Renal pelvis (tissue), 1 donor: ENCODE measurements at regions not wholly inside any gene's neighbourhood (a gene's known extent, or its start where the extent isn't known, plus 50 kb on each side); places are given as distances from the start of the nearest gene placed in this dataset.
A peak's percentile ranks its signal among the peaks of the same experiment; 100 is the strongest.
"Not testable (repeated sequence)": the region's sequence is repeated elsewhere in the genome, so short reads cannot be mapped to it uniquely, and the experiment has no call there.

Source experiments
- DNase-seq: peaks from one replicate; pipeline ENCODE4 v3.0.0-alpha.2; 2013

DNA sequence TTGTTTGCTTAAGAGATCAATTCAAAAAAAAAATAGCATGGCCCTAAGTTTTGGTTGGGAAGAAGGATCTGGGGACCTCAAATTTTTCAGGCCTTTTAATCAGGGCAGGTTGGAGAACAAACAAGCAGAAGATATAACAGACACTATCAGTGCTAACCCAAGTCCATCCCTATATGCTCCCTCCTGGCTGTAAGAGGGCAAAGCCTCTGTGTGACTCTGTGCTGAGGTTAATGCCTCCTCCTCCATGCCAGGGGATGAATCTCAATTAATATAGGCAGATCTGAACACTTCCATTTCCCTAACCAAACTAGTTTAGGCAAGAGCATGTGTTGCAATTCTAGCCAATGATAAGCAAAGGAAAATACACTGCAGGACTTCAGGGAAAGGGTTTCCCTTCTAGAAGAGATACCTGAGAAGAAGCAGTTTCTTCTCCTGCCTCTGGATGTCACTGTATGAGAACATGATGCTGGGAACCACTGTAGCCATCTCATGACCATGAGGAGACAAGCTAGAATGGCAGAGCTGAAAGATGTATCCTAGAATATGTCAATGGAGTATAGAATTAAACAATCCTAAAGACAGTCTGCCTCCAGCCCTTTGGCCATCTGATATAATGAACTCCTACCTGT is 76.0 kb downstream of the CHD9NB start:
- no peak for DNase-seq

GRCh38 chr16:52967744-52968143 is 85.0 kb downstream of the CHD9NB start:
- no peak for DNase-seq

GRCh38 chr16:52964290-52964689 is 88.4 kb downstream of the CHD9NB start:
- no peak for DNase-seq

DNA sequence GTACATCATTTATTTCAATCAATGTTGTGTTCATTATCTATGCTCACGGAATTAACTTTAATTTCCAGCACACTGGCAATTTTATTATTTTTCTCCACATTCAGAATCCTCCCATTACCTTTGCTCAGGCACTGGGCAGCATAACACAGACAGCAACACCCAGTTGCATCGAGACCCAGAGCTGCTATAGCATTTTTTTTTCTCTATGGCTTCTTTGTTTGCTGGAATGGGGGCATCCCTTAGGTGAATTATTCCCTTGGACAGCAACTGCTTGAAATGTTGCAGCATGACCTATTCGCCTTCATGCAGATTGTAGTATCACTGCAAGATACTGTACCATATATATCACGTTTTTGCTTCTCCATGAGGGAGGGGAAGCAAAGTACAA is 88.8 kb downstream of the CHD9NB start:
- no peak for DNase-seq

GRCh38 chr16:52963212-52963854 is 89.4 kb downstream of the CHD9NB start:
- no peak for DNase-seq

GRCh38 chr16:52958951-52959350 is 93.7 kb downstream of the CHD9NB start:
- no peak for DNase-seq

- DNase-seq, result no peak
These were observed 95.5 kb downstream of the CHD9NB start for GRCh38 chr16:52957199-52957598.

- no peak for DNase-seq
These were observed 96.7 kb downstream of the CHD9NB start for GRCh38 chr16:52956044-52956443.

DNA sequence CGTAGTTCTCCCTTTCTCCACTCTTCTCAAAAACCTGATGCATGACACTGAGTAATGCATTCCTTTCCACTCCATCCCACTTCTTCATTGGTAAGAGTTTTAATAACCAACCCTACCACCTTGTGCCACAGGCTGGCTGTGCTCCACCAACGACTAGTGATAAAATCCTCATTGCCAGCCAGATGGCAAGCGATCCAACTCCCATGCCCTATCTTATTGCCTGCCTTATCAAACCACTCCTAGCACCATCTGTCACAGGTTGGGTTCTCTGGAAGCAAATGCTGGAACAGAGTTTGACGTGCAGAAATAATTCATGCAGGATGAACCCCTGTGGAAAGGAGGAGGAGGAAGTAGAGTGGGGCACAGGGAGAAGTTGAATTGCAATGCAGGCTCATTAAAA is 99.5 kb downstream of the CHD9NB start:
- DNase-seq, result no peak

DNA sequence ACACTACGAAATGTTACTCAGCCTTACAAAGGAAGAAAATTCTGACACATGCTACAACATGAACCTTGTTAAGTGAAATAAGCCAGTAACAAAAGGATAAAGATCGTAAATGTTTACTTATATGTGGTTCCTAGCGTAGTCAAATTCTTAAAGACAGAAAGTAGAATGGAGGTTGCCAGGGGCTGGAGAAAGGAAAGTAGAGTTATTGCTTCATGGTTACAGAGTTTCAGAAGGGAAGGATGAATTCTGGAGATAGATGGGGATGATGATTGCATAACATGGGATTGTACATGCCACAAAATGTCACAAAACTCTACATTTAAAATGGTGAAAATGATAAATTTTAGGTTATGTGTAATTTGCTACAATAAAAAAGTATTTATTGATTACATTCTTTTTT is 103.8 kb downstream of the CHD9NB start:
- no peak for DNase-seq

- DNase-seq, result peak; percentile 10
These were observed 120.4 kb downstream of the CHD9NB start for GRCh38 chr16:52932321-52932720.

DNA sequence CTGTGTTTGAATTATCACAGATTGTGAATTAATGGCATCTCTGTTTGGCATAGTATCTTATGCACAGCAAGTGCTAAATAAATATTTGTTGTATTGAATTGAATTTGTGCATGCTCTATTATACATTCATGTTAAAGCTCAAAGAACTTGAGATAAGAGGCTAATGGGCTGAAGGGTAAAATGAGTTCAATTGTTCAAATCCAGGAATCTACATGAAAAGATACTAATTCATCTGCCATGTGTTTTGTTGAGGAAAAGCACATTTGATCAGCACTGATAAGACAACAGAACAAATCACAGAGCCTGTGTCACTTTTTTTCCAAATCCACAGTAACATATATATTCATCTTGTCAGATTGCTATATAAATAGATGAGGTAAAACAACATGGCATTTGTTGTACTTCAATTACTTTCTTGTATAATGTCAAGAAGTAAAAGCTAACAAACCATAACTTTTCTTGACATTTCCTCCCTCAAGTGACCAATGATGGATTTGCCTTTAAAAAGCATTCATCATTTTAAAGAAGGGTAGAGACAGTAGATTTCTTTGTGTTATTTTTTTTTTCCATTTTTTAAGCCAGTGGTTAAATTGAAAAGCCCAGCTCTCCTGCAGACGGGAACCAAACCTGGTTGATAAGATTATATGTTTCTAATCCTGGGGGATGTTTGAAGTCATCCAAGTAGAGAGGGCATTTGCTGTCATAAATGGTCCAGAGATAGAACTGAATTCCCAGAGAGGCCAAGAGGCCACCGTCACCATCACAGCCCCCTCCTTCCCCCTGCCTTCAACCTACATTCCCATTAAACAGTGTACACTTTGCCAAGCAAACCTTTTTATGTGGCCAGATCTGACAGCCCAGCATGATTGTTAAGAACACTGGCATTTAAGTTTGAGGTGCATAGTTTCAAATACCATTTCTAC is 123.0 kb downstream of the CHD9NB start:
- no peak for DNase-seq

DNA sequence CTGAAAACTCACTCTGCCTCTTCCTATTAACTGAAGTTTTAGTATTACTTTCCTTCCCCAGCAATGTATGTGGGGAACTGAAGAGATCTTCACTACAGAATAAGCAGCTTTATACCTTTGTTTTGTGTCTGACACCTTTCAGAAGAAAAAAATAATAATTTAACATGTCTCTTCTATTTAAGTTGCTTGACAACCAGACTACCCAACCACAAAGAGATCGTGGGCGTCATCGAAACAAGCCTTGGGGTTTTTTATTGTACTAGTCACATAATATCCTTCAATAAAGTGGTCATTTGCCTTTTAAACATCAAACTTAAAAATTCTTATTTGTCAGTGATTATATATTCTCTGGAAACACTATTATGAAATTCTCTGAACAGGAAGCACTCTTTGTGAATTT is 123.7 kb downstream of the CHD9NB start:
- no peak for DNase-seq

- DNase-seq, result no peak
These were observed 127.6 kb downstream of the CHD9NB start for GRCh38 chr16:52925143-52925542.

DNA sequence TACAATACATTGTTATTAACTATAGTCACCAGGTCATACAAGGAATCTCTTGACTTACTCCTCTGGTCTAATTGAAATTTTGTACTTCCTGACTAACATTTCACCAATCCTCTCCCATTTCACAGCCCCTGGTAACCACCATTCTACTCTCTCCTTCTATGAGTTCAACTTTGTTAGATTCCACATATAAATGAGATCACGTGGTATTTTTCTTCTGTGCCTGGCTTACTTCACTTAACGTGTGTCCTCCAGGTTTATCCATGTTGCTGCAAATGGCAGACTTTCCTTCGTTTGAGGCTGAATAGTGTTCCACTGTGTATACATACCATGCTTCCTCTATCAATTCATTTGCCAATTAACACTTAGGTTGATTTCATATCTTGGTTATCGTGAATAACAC is 128.5 kb downstream of the CHD9NB start:
- DNase-seq, result no peak

GRCh38 chr16:52921104-52921503 is 131.6 kb downstream of the CHD9NB start:
- no peak for DNase-seq

- no peak for DNase-seq
These were observed 132.4 kb downstream of the CHD9NB start for GRCh38 chr16:52920331-52920730.

DNA sequence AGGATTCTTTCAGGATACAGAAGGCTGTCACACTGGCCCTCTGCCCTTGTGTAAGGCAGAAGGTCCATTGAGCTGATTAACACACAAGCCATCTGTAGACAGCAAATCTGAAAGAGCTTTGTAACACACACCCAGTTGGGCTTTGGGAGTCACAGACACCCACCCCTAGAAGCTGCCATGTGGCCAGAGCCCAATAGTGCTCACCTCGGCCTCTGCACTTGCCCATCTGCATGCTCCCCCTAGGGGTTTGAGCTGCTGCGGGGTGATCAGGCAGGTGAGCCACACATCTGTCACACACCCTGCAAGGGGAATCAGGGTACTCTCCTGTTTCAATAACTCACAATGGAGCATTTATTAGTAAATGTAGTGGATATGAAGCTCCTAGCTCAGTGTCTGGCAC is 138.3 kb downstream of the CHD9NB start:
- no peak for DNase-seq

- peak; percentile 61 for DNase-seq
These were observed 140.0 kb downstream of the CHD9NB start for GRCh38 chr16:52912565-52913173.

DNA sequence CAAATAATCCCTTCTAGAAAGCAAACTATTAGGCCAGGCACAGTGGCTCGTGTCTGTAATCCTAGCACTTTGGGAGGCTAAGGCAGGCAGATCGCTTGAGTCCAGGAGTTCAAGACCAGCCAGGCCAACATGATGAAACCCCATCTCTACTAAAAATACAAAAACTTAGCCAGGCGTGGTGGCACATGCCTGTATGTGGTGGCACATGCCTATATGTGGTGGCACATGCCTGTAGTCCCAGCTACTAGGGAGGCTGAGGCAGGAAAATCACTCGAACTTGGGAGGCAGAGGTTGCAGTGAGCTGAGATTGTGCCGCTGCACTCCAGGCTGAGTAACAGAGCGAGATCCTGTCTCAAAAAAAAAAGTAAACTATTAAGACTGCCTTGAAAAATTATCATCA is 144.6 kb downstream of the CHD9NB start:
- DNase-seq, result not testable (repeated sequence)

DNA sequence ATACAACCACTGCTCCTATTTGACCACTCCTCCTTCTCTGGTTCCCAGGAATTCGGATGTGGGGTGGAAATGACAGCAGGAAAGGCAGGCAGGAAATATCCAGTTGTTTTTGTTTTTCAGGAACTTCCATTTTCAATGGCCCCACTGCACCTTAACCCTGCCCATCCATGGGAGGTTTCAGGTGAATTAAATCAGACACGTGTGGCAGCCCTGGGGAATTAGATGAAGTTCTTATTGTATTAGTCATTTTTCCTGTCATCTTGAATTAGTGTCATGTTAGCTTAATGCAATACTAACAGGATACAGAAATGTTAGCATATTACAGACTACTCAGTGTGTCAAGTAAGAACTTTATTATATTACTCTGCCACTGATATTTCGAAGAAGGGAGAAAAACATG is 146.4 kb downstream of the CHD9NB start:
- DNase-seq, result no peak

DNA sequence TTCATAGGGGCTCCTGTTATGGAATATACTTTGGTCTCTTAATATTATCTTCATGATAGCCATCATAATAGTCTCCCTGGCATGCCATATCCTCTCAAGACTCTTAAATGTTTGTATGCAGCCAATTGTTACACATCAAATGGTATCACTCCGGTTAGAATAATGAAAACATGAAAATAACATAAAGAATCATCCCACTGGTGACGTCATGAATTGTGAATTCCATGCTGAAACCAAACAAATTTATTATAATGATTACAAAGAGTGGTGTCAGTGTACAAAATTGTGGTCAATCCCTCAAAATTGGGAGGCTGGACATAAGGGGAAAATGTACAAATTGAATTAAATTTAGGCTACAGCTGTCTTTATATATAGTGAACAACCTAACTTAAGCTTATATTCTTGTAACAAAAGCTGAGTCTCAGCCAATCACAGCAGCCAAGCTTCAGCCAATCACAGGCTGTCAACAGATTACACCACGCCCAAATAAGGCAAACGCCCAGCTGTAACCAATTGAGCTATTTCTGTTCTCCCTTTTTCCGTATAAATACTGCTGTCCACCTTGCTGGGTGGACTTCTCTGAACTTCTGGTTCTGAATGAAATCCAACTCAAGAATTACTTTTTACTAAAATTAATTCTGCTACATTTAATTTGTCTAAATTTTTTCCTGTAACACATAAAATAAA is 156.1 kb downstream of the CHD9NB start:
- DNase-seq, result no peak
